Common myeloid progenitor, CD34-positive (primary cell): ENCODE measurements at regions not wholly inside any gene's neighbourhood (a gene's known extent, or its start where the extent isn't known, plus 50 kb on each side); places are given as distances from the start of the nearest gene placed in this dataset.

Source experiments
- CTCF ChIA-PET: fragments of 350-600 bp; sonication (Branson Sonifier 250); formaldehyde crosslinking; loops from one replicate; lab custom pipeline; 2021; ENCODE audit warnings: antibody characterized with exemption; lab: Charles Lee
- POLR2A ChIA-PET: fragments of 350-600 bp; sonication (Branson Sonifier 250); formaldehyde crosslinking; loops from one replicate; lab custom pipeline; 2021; ENCODE audit warnings: antibody characterized with exemption; lab: Charles Lee
- DNase-seq, 3 donors: peaks; one replicate each; pipeline versions ENCODE4 v3.0.0 to v3.0.0-alpha.2; 2013
- H3K27ac ChIP-seq, 2 experiments: 1 replicate in 1 of 2; 2 replicates in 1 of 2; pipeline ENCODE4 v1.7.0; 2013; ENCODE audit warnings: inconsistent platforms in 2 of 2, low read length in 2 of 2, mild to moderate bottlenecking in 2 of 2, low read depth in 1 of 2, moderate library complexity in 1 of 2; ENCODE audit not compliant: severe bottlenecking in 2 of 2, insufficient read depth in 1 of 2, poor library complexity in 1 of 2
- H3K27me3 ChIP-seq, 5 experiments: replicated peaks in 2 of 5; 1 replicate in 3 of 5; 2 replicates in 2 of 5; pipeline versions ENCODE4 v1.6.1 to v1.7.0; 2013; ENCODE audit warnings: low read length in 4 of 5, mild to moderate bottlenecking in 2 of 5, moderate library complexity in 2 of 5, inconsistent platforms in 1 of 5; ENCODE audit not compliant: insufficient read depth in 5 of 5, control insufficient read depth in 4 of 5
- H3K36me3 ChIP-seq, 4 experiments: 1 replicate in 2 of 4; 2 replicates in 2 of 4; pipeline versions ENCODE4 v1.6.1 to v1.7.0; 2013; ENCODE audit warnings: low read length in 3 of 4, control low read depth in 1 of 4, mild to moderate bottlenecking in 1 of 4; ENCODE audit not compliant: control insufficient read depth in 4 of 4, insufficient read depth in 4 of 4
- H3K4me1 ChIP-seq, 4 experiments: 1 replicate in 3 of 4; 2 replicates in 1 of 4; pipeline versions ENCODE4 v1.6.1 to v1.7.1; 2013; ENCODE audit warnings: low read length in 3 of 4, mild to moderate bottlenecking in 3 of 4, control low read depth in 1 of 4, inconsistent platforms in 1 of 4, moderate library complexity in 1 of 4; ENCODE audit not compliant: control insufficient read depth in 4 of 4, insufficient read depth in 4 of 4; ENCODE audit errors: control extremely low read depth in 1 of 4
- H3K4me3 ChIP-seq, 7 experiments: 1 replicate in 4 of 7; 2 replicates in 3 of 7; pipeline versions ENCODE4 v1.5.1 to v1.7.0; 2013; ENCODE audit warnings: mild to moderate bottlenecking in 7 of 7, low read length in 6 of 7, moderate library complexity in 6 of 7, inconsistent platforms in 2 of 7, low read depth in 2 of 7, control low read depth in 1 of 7; ENCODE audit not compliant: insufficient read depth in 4 of 7, control insufficient read depth in 1 of 7; ENCODE audit errors: extremely low read depth in 1 of 7
- H3K9me3 ChIP-seq, 5 experiments: 1 replicate in 4 of 5; 2 replicates in 1 of 5; pipeline versions ENCODE4 v1.6.1 to v1.7.1; 2013; ENCODE audit warnings: low read length in 4 of 5, mild to moderate bottlenecking in 2 of 5, inconsistent platforms in 1 of 5, low read depth in 1 of 5, moderate library complexity in 1 of 5; ENCODE audit not compliant: control insufficient read depth in 4 of 5, insufficient read depth in 2 of 5; ENCODE audit errors: control extremely low read depth in 1 of 5
- WGBS: methylation state at CpG from one replicate; pipeline ENCODE4 v1.1.5; 2013; ENCODE audit not compliant: insufficient coverage; 5-methylcytosine and 5-hydroxymethylcytosine counted together

- Histone ChIP-seq H3K27me3 (no peaks in the 10 kb centered on the region), H3K36me3 (no peaks in the 10 kb centered on the region), H3K4me1 (peaks cover 5 to 40% (median 13%) of the 10 kb centered on the region in 4 experiments), H3K9me3 (peaks cover 0 to 8% (median 5%) of the 10 kb centered on the region in 5 experiments), H3K4me3 (no peak overlapping the region), H3K27ac (no peak overlapping the region)
- peak in 1 of 3 donors; percentile 13 for DNase-seq
- no CpG with 5 or more reads among the region's 1 CpG for WGBS
- CTCF ChIA-PET: no interaction called here
- POLR2A ChIA-PET: no interaction called here
Measured at GRCh38 chr3:187920030-187920429, 174.8 kb upstream of the BCL6 start.

GRCh38 chr3:187920913-187921312, 175.6 kb upstream of the BCL6 start:
- 98% methylated on average over 6 of the region's 6 CpGs for WGBS
- POLR2A ChIA-PET: no interaction called here

GRCh38 chr3:187921391-187922074, 176.3 kb upstream of the BCL6 start:
- CTCF ChIA-PET: interaction anchor here (1.5 kb wide), 1 partner anchor 13 kb away, joined by 5 read pairs; no protein-coding TSS in a partner anchor
- WGBS: 100% methylated on average over 2 of the region's 4 CpGs

More at GRCh38 chr3:187920913-187921312, 175.6 kb upstream of the BCL6 start:
- H3K4me3 ChIP-seq: no peak overlapping the region
- H3K4me1 ChIP-seq: peaks cover 4 to 32% (median 12%) of the 10 kb centered on the region in 4 experiments
- CTCF ChIA-PET: interaction anchor here (1.5 kb wide), 1 partner anchor 14 kb away, joined by 5 read pairs; no protein-coding TSS in a partner anchor
- peaks cover 0 to 12% (median 5%) of the 10 kb centered on the region in 5 experiments for H3K9me3 ChIP-seq
- no peaks in the 10 kb centered on the region for H3K27me3 ChIP-seq
- no peaks in the 10 kb centered on the region for H3K36me3 ChIP-seq
- no peak overlapping the region for H3K27ac ChIP-seq
- DNase-seq: no peak

GRCh38 chr3:187922704-187923416, 177.6 kb upstream of the BCL6 start:
- H3K36me3 ChIP-seq: no peaks in the 10 kb centered on the region
- no peak for DNase-seq
- H3K4me3 ChIP-seq: no peak overlapping the region
- no CpG with 5 or more reads among the region's 3 CpGs for WGBS
- H3K9me3 ChIP-seq: peaks cover 0 to 12% (median 5%) of the 10 kb centered on the region in 5 experiments
- peaks cover 3 to 38% (median 12%) of the 10 kb centered on the region in 4 experiments for H3K4me1 ChIP-seq
- ChIA-PET POLR2A (no interaction called here), CTCF (interaction anchor here (1.5 kb wide), 1 partner anchor 12 kb away, joined by 5 read pairs; no protein-coding TSS in a partner anchor)
- no peaks in the 10 kb centered on the region for H3K27me3 ChIP-seq
- no peak overlapping the region for H3K27ac ChIP-seq

More at GRCh38 chr3:187921391-187922074, 176.3 kb upstream of the BCL6 start:
- no peak overlapping the region for H3K4me3 ChIP-seq
- no peak overlapping the region for H3K27ac ChIP-seq
- no peaks in the 10 kb centered on the region for H3K27me3 ChIP-seq
- H3K4me1 ChIP-seq: peaks cover 4 to 34% (median 12%) of the 10 kb centered on the region in 4 experiments
- DNase-seq: no peak
- H3K9me3 ChIP-seq: peaks cover 0 to 12% (median 5%) of the 10 kb centered on the region in 5 experiments
- POLR2A ChIA-PET: no interaction called here
- no peaks in the 10 kb centered on the region for H3K36me3 ChIP-seq

GRCh38 chr3:187924651-187925050, 179.4 kb upstream of the BCL6 start:
- no peak overlapping the region for H3K27ac ChIP-seq
- H3K36me3 ChIP-seq: no peaks in the 10 kb centered on the region
- no peaks in the 10 kb centered on the region for H3K27me3 ChIP-seq
- POLR2A ChIA-PET: no interaction called here
- peaks cover 0 to 12% (median 5%) of the 10 kb centered on the region in 5 experiments for H3K9me3 ChIP-seq
- CTCF ChIA-PET: no interaction called here
- DNase-seq: no peak
- H3K4me1 ChIP-seq: peaks cover 0 to 26% (median 2%) of the 10 kb centered on the region in 4 experiments
- H3K4me3 ChIP-seq: no peak overlapping the region

- Histone ChIP-seq H3K27me3 (no peaks in the 10 kb centered on the region), H3K4me1 (peaks cover 0 to 22% (median 1%) of the 10 kb centered on the region in 4 experiments), H3K36me3 (no peaks in the 10 kb centered on the region), H3K4me3 (no peak overlapping the region), H3K9me3 (peaks cover 0 to 12% (median 5%) of the 10 kb centered on the region in 5 experiments), H3K27ac (no peak overlapping the region)
- ChIA-PET POLR2A (no interaction called here), CTCF (no interaction called here)
- no peak for DNase-seq
- 100% methylated on average over 1 of the region's 1 CpG for WGBS
Measured at GRCh38 chr3:187925326-187925725, 180.1 kb upstream of the BCL6 start.
